GM10266 (cell line): ENCODE measurements at regions not wholly inside any gene's neighbourhood (a gene's known extent, or its start where the extent isn't known, plus 50 kb on each side); places are given as distances from the start of the nearest gene placed in this dataset.

Experiments used
- DNase-seq: peaks from one replicate; pipeline ENCODE4 v3.0.0; 2012; ENCODE audit errors: extremely low spot score
- TF ChIP-seq, protein P1 (sequence below): IDR thresholded peaks from 2 replicates; pipeline ENCODE4 v1.5.1; 2012; ENCODE audit warnings: mild to moderate bottlenecking, low read depth; ENCODE audit not compliant: control insufficient read depth, insufficient read depth; ENCODE audit errors: missing control alignments

DNA sequence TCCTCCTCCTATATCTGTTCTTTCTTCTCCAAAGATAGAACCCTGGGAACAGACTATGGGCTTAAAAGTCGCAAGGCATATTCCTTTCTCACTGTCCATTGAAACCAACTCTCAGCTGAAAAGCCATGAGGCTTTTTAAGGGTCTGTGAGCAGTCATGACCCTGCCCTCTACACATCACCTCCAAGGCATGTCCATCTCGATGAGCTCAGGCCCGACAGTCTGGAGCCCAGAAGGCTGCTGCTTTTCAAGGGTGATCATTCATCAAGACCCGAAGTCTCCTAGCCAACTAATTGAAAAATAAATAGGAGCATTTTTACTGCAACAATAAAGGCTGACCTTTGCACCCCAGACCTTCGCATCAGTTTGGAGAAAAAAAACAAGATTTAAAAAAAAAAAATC is 378.8 kb upstream of the NRSN1 start:
- TF ChIP-seq, protein P1, sequence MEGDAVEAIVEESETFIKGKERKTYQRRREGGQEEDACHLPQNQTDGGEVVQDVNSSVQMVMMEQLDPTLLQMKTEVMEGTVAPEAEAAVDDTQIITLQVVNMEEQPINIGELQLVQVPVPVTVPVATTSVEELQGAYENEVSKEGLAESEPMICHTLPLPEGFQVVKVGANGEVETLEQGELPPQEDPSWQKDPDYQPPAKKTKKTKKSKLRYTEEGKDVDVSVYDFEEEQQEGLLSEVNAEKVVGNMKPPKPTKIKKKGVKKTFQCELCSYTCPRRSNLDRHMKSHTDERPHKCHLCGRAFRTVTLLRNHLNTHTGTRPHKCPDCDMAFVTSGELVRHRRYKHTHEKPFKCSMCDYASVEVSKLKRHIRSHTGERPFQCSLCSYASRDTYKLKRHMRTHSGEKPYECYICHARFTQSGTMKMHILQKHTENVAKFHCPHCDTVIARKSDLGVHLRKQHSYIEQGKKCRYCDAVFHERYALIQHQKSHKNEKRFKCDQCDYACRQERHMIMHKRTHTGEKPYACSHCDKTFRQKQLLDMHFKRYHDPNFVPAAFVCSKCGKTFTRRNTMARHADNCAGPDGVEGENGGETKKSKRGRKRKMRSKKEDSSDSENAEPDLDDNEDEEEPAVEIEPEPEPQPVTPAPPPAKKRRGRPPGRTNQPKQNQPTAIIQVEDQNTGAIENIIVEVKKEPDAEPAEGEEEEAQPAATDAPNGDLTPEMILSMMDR, result no peak
- DNase-seq, result no peak

- DNase-seq, result no peak
- TF ChIP-seq, protein P1, result no peak
Measured at GRCh38 chr6:23752414-23752813, 373.6 kb upstream of the NRSN1 start.

- DNase-seq, result no peak
Measured at GRCh38 chr6:23754197-23754596, 371.8 kb upstream of the NRSN1 start.

GRCh38 chr6:23775127-23775526 is 350.9 kb upstream of the NRSN1 start:
- no peak for DNase-seq
- TF ChIP-seq, protein P1, result no peak

More at GRCh38 chr6:23754197-23754596, 371.8 kb upstream of the NRSN1 start:
- TF ChIP-seq, protein P1, result no peak

GRCh38 chr6:23783901-23784300 is 342.1 kb upstream of the NRSN1 start:
- TF ChIP-seq, protein P1, result no peak
- no peak for DNase-seq

- DNase-seq, result no peak
Measured at GRCh38 chr6:23784301-23784919, 341.6 kb upstream of the NRSN1 start.

GRCh38 chr6:23790756-23791155 is 335.3 kb upstream of the NRSN1 start:
- no peak for DNase-seq
- TF ChIP-seq, protein P1, result no peak

More at GRCh38 chr6:23784301-23784919, 341.6 kb upstream of the NRSN1 start:
- TF ChIP-seq, protein P1, result no peak
